ENCODE measurements at regions not wholly inside any gene's neighbourhood (a gene's known extent, or its start where the extent isn't known, plus 50 kb on each side); places are given as distances from the start of the nearest gene placed in this dataset.

GRCh38 chr13:59442461-59442860 lies 721.3 kb downstream of the DIAPH3 start:
- DNase-seq = no peak

GRCh38 chr13:59442944-59443486 lies 720.7 kb downstream of the DIAPH3 start:
- DNase-seq = no peak

GRCh38 chr13:59444210-59444857 lies 719.4 kb downstream of the DIAPH3 start:
- DNase-seq = no peak

DNA sequence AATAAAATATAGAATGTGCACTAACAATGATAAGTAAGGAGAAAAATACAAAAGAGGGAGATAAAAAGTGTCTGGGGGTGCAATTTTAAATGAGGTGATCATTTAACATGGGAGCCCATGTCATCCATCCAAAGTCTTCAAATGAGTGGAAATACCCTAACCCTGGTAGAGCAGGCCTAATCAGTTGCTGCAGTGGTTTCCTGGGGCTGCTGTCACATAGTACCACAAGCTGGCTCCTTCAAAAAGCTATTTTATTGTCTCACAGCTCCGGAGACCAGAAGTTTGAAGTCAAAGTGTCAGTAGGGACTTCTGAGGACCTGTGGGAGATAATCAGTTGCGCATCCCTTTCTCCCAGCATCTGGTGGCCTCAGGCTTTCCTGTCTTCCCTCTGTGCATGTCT lies 717.9 kb downstream of the DIAPH3 start:
- DNase-seq = no peak

DNA sequence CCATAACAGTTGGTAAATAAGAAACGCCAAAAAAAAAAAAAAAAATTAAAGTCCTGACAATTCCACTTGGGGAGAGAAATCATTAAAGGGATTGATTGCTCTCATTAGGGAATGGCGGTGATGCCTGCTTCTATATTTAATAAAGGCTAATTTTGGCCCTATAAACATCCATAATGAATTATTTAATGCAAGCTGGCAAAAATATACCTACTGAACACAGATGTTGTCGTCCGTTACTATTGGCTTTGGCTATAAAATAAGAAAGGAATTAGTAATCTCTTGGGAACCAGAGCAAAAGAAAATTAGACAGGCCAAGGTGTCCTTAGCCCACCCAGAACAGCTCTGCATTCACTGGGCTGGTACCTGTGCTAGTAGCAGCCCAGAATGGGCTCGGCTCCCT lies 717.3 kb downstream of the DIAPH3 start:
- no peak for DNase-seq

- no peak for DNase-seq
These were observed 716.7 kb downstream of the DIAPH3 start for GRCh38 chr13:59447031-59447430.

GRCh38 chr13:59447846-59448620 lies 715.7 kb downstream of the DIAPH3 start:
- no peak for DNase-seq

- DNase-seq = no peak
These were observed 714.0 kb downstream of the DIAPH3 start for GRCh38 chr13:59449750-59450149.

DNA sequence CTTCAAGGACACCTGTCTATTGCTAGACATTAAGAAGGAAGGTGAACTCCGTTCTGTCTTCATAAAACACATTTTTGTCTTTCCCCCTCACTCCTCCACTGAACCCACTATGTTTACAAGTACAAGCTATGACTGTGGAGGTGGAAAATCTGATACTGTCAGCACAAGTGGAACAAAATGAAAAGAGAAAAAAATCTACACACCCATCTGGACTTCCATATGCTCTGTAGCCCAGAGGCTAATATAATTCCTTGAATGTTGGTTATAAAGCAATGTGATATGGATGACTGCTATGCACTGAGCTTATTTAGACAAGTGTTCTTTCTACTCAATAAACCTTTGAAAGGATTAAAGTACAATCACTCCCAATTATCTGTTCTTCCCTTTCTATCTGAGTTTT lies 713.5 kb downstream of the DIAPH3 start:
- DNase-seq = no peak

DNA sequence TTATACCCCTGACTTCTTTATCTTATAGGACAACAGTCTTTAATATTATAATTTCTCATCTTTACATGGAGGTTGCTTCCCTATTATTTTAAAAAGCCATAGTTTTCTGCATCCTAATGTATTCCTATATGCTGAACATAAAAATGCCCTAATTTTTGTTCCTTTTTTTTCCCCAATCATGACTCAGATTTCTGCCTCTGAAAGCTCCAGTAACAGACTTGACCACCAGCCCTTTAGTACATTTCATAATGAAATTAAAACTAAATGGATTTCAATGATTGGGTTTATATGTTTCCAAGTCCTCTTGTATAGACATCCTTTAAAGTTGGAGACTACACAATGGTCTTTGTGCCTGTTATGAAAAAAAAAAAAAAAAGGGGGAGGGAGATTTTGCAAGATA lies 712.5 kb downstream of the DIAPH3 start:
- no peak for DNase-seq

DNA sequence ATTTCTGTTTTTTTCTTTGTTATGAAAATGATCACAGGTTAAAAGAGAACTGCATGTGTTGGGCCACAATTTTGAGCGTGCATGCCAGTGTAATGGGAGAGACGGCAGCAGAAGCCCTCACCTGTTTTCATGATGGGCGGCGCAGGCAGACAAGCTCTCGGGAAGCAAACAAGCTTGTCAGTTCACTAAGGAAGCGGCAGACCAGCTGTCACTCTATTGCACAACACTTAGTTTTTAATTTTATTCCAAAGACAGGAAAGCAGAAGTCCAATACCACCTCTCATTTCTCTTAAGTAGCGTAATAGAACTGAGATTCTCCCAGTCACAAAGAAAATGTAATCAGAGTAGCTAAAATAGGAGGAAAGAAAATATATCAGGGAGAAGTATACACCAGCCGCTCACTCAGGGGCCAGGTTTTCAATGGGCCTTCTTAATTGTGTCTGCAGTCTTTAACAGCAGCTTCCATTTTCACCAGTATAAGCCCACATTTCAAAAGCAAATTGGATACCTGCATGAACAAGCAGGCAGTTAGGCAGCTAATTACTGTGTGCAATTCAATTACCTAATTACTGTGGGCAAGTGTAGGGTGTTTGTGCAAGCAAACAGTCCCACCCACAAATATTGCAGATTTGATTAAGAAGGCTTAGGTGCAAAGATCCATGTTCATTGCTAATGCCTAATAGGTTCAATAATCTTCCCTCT lies 711.4 kb downstream of the DIAPH3 start:
- no peak for DNase-seq

- DNase-seq = no peak
These were observed 704.7 kb downstream of the DIAPH3 start for GRCh38 chr13:59458908-59459579.

DNA sequence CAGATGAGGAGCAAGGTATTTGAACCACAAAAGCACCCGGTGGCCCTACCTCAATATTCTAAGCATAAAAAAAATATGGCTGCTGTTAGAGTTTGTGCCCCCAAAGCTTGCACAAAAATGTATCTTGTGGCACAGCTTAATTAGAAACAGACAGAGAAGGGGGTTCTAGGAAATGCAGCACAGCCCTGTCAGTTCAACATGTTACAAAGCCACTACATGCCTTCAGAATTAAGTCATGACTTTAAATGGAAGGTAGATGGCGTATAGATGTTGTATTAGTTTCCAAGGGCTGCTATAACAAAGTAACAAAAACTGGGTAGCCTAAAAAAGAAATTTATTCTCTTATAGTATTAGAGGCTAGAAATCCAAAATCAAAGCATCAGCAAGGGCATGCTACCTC lies 703.8 kb downstream of the DIAPH3 start:
- DNase-seq = no peak

GRCh38 chr13:59461411-59461810 lies 702.3 kb downstream of the DIAPH3 start:
- DNase-seq = no peak

DNA sequence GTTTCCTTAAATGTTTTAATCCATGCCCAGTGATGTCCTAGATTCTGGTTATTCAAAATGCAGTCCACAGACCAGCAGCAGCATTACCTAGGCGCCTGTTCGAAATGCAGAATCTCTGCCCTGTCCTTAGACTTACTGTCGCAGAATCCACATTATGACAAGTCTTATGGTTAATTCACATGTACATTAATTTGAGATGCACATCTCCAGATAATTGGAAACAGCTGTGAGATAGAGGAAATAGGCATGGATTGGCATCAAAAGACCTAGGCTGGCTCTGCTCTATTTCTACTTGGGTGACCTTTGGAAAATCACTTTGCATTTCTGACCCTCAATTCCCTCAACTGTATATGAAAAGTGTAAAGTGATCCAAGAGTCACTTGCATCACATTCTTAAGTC lies 700.7 kb downstream of the DIAPH3 start:
- no peak for DNase-seq

DNA sequence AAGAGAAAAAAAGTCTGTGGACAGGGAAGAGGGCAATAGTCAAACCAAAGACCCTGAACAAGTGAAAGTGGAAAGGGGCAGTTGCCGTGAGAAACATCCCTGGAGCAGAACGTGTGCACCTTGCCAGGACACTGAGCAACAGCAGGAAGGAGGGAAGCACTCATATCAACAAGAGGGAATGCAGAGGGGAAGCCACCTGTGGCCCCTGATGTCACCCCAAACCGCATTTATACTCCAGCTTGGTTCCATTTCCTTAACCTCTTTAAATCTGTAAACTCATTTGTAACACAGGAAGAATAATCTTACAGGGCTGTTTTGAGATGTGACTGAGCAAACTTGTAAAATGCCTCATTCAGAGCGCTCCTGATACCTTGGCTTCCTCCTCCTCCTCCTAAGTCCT lies 698.8 kb downstream of the DIAPH3 start:
- DNase-seq = no peak

DNA sequence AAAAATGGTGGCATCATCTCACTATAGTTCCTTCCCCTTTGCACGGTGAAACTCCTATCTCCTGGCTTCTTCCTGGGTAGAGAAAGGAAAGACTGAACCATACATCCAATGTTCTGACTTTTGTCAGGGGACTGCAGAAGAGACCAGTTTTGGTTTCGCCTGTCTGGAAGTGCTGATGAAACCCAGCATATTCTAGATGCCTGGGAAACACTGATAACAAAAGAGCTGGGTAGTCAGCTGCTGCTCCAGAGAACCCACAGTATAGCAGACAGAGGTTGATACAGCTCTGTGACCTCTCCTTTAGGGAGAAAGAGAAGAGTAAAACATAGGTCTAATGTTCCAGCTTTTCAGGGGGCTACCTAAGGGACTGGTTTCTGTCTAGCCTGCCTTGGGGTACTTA lies 695.3 kb downstream of the DIAPH3 start:
- no peak for DNase-seq

GRCh38 chr13:59471106-59471505 lies 692.6 kb downstream of the DIAPH3 start:
- DNase-seq = no peak

DNA sequence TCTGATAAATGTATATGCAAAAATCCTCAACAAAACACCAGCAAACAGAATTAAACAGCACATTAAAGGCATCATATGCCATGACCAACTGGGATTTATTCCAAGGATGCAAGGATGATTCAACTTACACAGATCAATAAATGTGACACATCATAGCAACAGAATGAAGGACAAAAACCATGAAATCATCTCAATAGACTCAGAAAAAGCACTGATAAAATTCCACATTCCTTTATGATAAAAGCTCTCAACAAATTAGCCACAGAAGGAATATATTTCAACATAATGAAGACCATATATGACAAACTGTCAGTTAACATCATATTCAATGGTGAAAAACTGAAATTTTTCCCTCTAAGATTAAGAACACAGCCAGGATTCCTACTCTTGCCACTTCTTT lies 691.6 kb downstream of the DIAPH3 start:
- no peak for DNase-seq

DNA sequence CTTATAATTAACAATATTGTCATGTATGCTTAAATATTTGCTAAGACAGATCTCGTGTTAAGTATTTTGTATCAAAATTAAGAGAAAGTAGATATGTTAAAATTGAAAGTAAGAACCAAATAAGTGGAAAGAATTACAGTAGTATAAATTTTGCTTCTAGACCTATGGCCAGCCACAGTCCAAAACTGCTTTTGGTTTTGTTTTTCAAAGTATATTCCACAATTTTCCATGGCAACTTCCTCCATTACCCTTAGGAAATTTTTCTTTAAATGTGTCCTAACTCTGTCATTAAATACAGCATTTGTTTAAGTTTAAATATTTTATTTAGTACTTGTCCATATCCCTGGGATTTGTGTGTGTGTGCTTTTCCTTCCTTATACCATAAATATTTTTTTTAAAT lies 689.0 kb downstream of the DIAPH3 start:
- no peak for DNase-seq

GRCh38 chr13:59475911-59476310 lies 687.8 kb downstream of the DIAPH3 start:
- no peak for DNase-seq

- DNase-seq = no peak
These were observed 687.4 kb downstream of the DIAPH3 start for GRCh38 chr13:59476366-59476765.

DNA sequence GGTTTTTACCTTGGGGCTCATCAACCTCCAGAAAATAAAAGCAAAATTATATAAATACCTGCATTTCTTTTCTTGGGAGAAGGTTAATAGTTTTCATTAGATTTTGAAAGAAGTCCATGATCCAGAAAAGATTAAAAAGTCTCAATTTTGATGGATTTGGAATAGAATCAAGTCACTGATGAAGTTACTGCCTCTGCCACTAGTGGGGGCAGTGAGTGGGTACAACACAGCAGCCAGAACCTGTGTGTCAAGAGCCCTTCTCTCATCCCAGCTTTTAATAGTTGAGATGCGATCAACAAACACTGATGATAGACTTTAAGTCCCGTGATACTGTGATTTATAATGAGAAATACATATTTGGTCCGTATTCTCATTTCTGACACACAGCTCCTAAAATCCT lies 686.7 kb downstream of the DIAPH3 start:
- DNase-seq = no peak
